ENCODE measurements at regions not wholly inside any gene's neighbourhood (a gene's known extent, or its start where the extent isn't known, plus 50 kb on each side); places are given as distances from the start of the nearest gene placed in this dataset.

GRCh38 chr12:116495260-116495659, 63.9 kb upstream of the MAP1LC3B2 start:
- DNase-seq, result no peak

- DNase-seq, result no peak
Observed at GRCh38 chr12:116497051-116497591, 62.1 kb upstream of the MAP1LC3B2 start.

- DNase-seq, result no peak
Observed at GRCh38 chr12:116498471-116498870, 60.7 kb upstream of the MAP1LC3B2 start.

GRCh38 chr12:116502141-116502725, 56.9 kb upstream of the MAP1LC3B2 start:
- no peak for DNase-seq

- DNase-seq, result no peak
Observed at GRCh38 chr12:116502989-116503496, 56.1 kb upstream of the MAP1LC3B2 start.

- DNase-seq, result no peak
Observed at GRCh38 chr12:116504438-116504837, 54.7 kb upstream of the MAP1LC3B2 start.

GRCh38 chr12:116506697-116507064, 52.5 kb upstream of the MAP1LC3B2 start:
- DNase-seq, result no peak

- DNase-seq, result no peak
Observed at GRCh38 chr12:116508145-116509121, 50.7 kb upstream of the MAP1LC3B2 start.

Data from activated T-cell treated with anti-CD3 and anti-CD28 coated beads, Interleukin-2, amount 50 U/mL, for 48 hours (primary cell).